Trophoblast cell (in vitro differentiated cells and primary cell): ENCODE measurements at regions not wholly inside any gene's neighbourhood (a gene's known extent, or its start where the extent isn't known, plus 50 kb on each side); places are given as distances from the start of the nearest gene placed in this dataset.
"Not testable (repeated sequence)": the region's sequence is repeated elsewhere in the genome, so short reads cannot be mapped to it uniquely, and the experiment has no call there.

Experiments
- DNase-seq, 2 donors: peaks; one replicate each; pipeline ENCODE4 v3.0.0-alpha.2; 2016
- H2AFZ ChIP-seq: 2 replicates; pipeline ENCODE4 v1.6.1; 2013; ENCODE audit warnings: low read length, moderate library complexity, mild to moderate bottlenecking; ENCODE audit not compliant: insufficient read depth, poor library complexity
- H2AK5ac ChIP-seq: 2 replicates; pipeline ENCODE4 v1.6.1; 2013; ENCODE audit warnings: mild to moderate bottlenecking, low read length
- H2BK120ac ChIP-seq: 2 replicates; pipeline ENCODE4 v1.6.1; 2013; ENCODE audit warnings: low read length, mild to moderate bottlenecking, moderate library complexity; ENCODE audit not compliant: insufficient read depth, poor library complexity
- H2BK12ac ChIP-seq: 2 replicates; pipeline ENCODE4 v1.6.1; 2013; ENCODE audit warnings: mild to moderate bottlenecking, low read length, moderate library complexity
- H2BK5ac ChIP-seq: 2 replicates; pipeline ENCODE4 v1.6.1; 2013; ENCODE audit warnings: low read length, low read depth, moderate library complexity, mild to moderate bottlenecking; ENCODE audit not compliant: poor library complexity
- H3K14ac ChIP-seq: 2 replicates; pipeline ENCODE4 v1.6.1; 2013; ENCODE audit warnings: mild to moderate bottlenecking, low read length
- H3K18ac ChIP-seq: 2 replicates; pipeline ENCODE4 v1.6.1; 2013; ENCODE audit warnings: mild to moderate bottlenecking, low read length
- H3K23ac ChIP-seq: 2 replicates; pipeline ENCODE4 v1.6.1; 2013; ENCODE audit warnings: low read length
- H3K27ac ChIP-seq: 2 replicates; pipeline ENCODE4 v1.5.1; 2013; ENCODE audit warnings: low read depth, mild to moderate bottlenecking, inconsistent platforms, low read length, moderate library complexity
- H3K27me3 ChIP-seq: 2 replicates; pipeline ENCODE4 v1.6.1; 2013; ENCODE audit warnings: inconsistent platforms, mild to moderate bottlenecking, low read length, moderate library complexity; ENCODE audit not compliant: insufficient read depth
- H3K36me3 ChIP-seq, 2 experiments: 1 replicate in 1 of 2; 2 replicates in 1 of 2; pipeline ENCODE4 v1.6.1; 2013; ENCODE audit warnings: low read length in 2 of 2, mild to moderate bottlenecking in 2 of 2, moderate library complexity in 1 of 2; ENCODE audit not compliant: insufficient read depth in 2 of 2, control insufficient read depth in 1 of 2
- H3K4ac ChIP-seq: 2 replicates; pipeline ENCODE4 v1.6.1; 2013; ENCODE audit warnings: low read depth, mild to moderate bottlenecking, low read length, moderate library complexity
- H3K4me1 ChIP-seq, 2 experiments: 1 replicate in 1 of 2; 2 replicates in 1 of 2; pipeline ENCODE4 v1.6.1; 2013; ENCODE audit warnings: low read length in 2 of 2, mild to moderate bottlenecking in 2 of 2, moderate library complexity in 1 of 2; ENCODE audit not compliant: insufficient read depth in 2 of 2, control insufficient read depth in 1 of 2
- H3K4me2 ChIP-seq: 2 replicates; pipeline ENCODE4 v1.6.1; 2013; ENCODE audit warnings: inconsistent platforms, mild to moderate bottlenecking, low read length, moderate library complexity
- H3K4me3 ChIP-seq: 2 replicates; pipeline ENCODE4 v1.5.1; 2013; ENCODE audit warnings: mild to moderate bottlenecking, low read depth, low read length, inconsistent platforms
- H3K79me1 ChIP-seq: one replicate; pipeline ENCODE4 v1.6.1; 2013; ENCODE audit warnings: low read length
- H3K79me2 ChIP-seq: 2 replicates; pipeline ENCODE4 v1.6.1; 2013; ENCODE audit warnings: low read length, mild to moderate bottlenecking; ENCODE audit not compliant: control insufficient read depth, insufficient read depth, poor library complexity
- H3K9ac ChIP-seq: 2 replicates; pipeline ENCODE4 v1.6.1; 2013; ENCODE audit warnings: mild to moderate bottlenecking, low read length
- H3K9me3 ChIP-seq: 2 replicates; pipeline ENCODE4 v1.6.1; 2013; ENCODE audit warnings: low read depth, mild to moderate bottlenecking, control low read depth, inconsistent platforms, low read length; ENCODE audit not compliant: insufficient read depth
- H4K12ac ChIP-seq: 2 replicates; pipeline ENCODE4 v1.6.1; 2013; ENCODE audit warnings: low read depth, mild to moderate bottlenecking, low read length, moderate library complexity
- H4K8ac ChIP-seq: 2 replicates; pipeline ENCODE4 v1.6.1; 2013; ENCODE audit warnings: low read depth, mild to moderate bottlenecking, low read length, moderate library complexity
- H4K91ac ChIP-seq: one replicate; pipeline ENCODE4 v1.6.1; 2013; ENCODE audit warnings: low read depth, mild to moderate bottlenecking, low read length, moderate library complexity
- WGBS: extraction: QIAGEN DNeasy Blood & Tissue Kit; methylation state at CpG from one replicate; pipeline ENCODE4 v1.1.7; 2013; ENCODE audit warnings: missing lambda C conversion rate; ENCODE audit not compliant: insufficient read length, insufficient coverage; ENCODE audit errors: extremely low coverage; 5-methylcytosine and 5-hydroxymethylcytosine counted together

DNA sequence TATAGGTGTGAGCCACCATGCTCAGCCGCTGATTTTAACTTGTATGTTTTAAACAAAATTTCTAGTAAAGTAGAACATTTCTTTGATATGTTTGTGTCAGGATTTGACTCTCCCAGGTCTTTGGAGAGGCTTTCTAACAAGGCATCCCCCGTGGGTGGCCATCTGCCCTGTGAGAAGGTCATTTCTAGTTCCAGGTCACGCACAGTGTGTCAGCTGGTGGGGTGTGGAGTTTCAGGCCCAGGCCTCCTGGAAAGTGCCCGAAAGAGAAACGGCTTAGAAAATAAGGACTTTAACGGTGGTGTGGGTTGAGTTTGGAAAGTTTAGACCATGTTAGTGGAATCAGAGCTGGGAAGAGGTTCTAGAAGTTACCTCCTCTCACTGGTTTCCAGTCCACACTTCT lies 61.0 kb downstream of the SPDYE17 start:
- H3K79me2 ChIP-seq, H2BK5ac ChIP-seq, H3K23ac ChIP-seq, H3K4me3 ChIP-seq, H2AK5ac ChIP-seq, H2BK120ac ChIP-seq, H2BK12ac ChIP-seq, H3K27me3 ChIP-seq, H3K79me1 ChIP-seq, H3K27ac ChIP-seq, H3K9me3 ChIP-seq, H3K9ac ChIP-seq, H4K12ac ChIP-seq, H4K8ac ChIP-seq, H3K18ac ChIP-seq, H3K14ac ChIP-seq, H3K36me3 ChIP-seq, H3K4ac ChIP-seq, H4K91ac ChIP-seq, H3K4me2 ChIP-seq, H2AFZ ChIP-seq, H3K4me1 ChIP-seq, DNase-seq: not testable (repeated sequence)
- no CpG with 5 or more reads among the region's 6 CpGs for WGBS

DNA sequence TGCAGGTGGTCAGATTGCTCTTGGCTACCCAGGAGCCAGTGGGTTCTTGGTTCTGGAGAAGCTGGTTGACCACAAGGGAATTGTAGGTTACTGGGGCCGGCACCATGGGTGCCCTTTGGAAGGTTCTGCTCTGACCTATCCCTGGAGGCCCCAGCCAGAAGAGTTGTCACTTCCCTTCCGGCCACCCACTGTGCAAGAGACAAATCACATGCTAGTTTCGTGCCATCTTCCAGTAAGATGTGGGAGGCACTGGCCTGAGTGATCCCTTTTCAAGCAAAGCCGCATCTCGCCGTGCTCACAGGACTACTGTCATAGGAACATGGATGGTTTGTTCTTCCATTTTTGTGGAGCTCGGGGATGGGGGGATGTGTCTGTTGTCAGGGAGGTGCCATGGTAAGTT lies 62.3 kb downstream of the SPDYE17 start:
- not testable (repeated sequence) for H3K18ac ChIP-seq, H3K9ac ChIP-seq, H3K79me1 ChIP-seq, H3K9me3 ChIP-seq, H2BK5ac ChIP-seq, H2BK12ac ChIP-seq, H3K14ac ChIP-seq, H4K91ac ChIP-seq, H3K4ac ChIP-seq, H2AK5ac ChIP-seq, H3K27me3 ChIP-seq, H3K4me2 ChIP-seq, H3K36me3 ChIP-seq, DNase-seq, H3K79me2 ChIP-seq, H3K4me1 ChIP-seq, H2AFZ ChIP-seq, H2BK120ac ChIP-seq, H3K27ac ChIP-seq, H4K8ac ChIP-seq, H4K12ac ChIP-seq, H3K23ac ChIP-seq, H3K4me3 ChIP-seq
- no CpG with 5 or more reads among the region's 7 CpGs for WGBS

GRCh38 chr7:76965731-76966548 lies 66.2 kb downstream of the SPDYE17 start:
- H3K4ac ChIP-seq, H3K23ac ChIP-seq, H3K27me3 ChIP-seq, H3K4me2 ChIP-seq, H3K9me3 ChIP-seq, H2AK5ac ChIP-seq, H4K8ac ChIP-seq, H3K36me3 ChIP-seq, H3K79me1 ChIP-seq, H4K12ac ChIP-seq, H3K4me1 ChIP-seq, H3K79me2 ChIP-seq, H4K91ac ChIP-seq, H2BK5ac ChIP-seq, H3K9ac ChIP-seq, H2BK12ac ChIP-seq, H3K14ac ChIP-seq, H3K18ac ChIP-seq, DNase-seq, H3K4me3 ChIP-seq, H2AFZ ChIP-seq, H3K27ac ChIP-seq, H2BK120ac ChIP-seq: not testable (repeated sequence)
- no CpG with 5 or more reads among the region's 17 CpGs for WGBS

DNA sequence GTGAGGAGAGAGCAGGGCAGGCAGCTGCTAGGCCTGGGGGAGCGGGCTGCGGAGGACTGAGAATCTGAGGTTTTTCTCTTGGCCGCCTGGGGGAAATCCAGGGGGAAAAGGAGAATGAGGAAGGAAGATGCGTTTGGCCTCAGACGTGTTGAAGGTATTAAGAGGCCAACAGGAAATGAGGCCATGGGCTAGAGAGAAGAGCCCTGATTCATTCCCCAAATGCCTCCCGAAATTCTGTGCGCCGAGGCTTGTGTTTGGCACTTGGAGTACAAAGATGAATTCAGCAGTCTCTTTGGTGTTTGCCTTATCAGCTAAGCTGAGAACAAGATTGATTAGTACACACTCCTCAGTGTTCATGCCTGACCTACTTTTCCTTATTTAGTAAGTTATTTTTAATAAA lies 68.1 kb downstream of the SPDYE17 start:
- H2BK12ac ChIP-seq, H4K91ac ChIP-seq, H2BK5ac ChIP-seq, H3K4me2 ChIP-seq, H2AK5ac ChIP-seq, H3K9me3 ChIP-seq, H3K36me3 ChIP-seq, DNase-seq, H3K4ac ChIP-seq, H4K8ac ChIP-seq, H3K9ac ChIP-seq, H3K27ac ChIP-seq, H3K27me3 ChIP-seq, H3K18ac ChIP-seq, H3K4me1 ChIP-seq, H3K4me3 ChIP-seq, H3K14ac ChIP-seq, H3K79me2 ChIP-seq, H3K23ac ChIP-seq, H2AFZ ChIP-seq, H2BK120ac ChIP-seq, H4K12ac ChIP-seq, H3K79me1 ChIP-seq: not testable (repeated sequence)
- WGBS = no CpG with 5 or more reads among the region's 8 CpGs
